GM23248 (cell line): ENCODE measurements at regions not wholly inside any gene's neighbourhood (a gene's known extent, or its start where the extent isn't known, plus 50 kb on each side); places are given as distances from the start of the nearest gene placed in this dataset.

Experiments
- EZH2 ChIP-seq: fragments of 200-600 bp; sonication (generic); IDR thresholded peaks from 2 replicates; pipeline ENCODE4 v1.6.1; 2018; ENCODE audit warnings: antibody characterized with exemption, mild to moderate bottlenecking; ENCODE audit not compliant: insufficient read depth, poor library complexity, severe bottlenecking
- EZH2phosphoT487 ChIP-seq: fragments of 200-600 bp; sonication (generic); IDR thresholded peaks from 2 replicates; pipeline ENCODE4 v1.6.1; 2018; ENCODE audit warnings: antibody characterized with exemption, moderate library complexity, mild to moderate bottlenecking, low read depth; ENCODE audit not compliant: insufficient read depth

- TF ChIP-seq EZH2 (no peak), EZH2phosphoT487 (no peak)
These were observed 334.9 kb upstream of the ID4 start for GRCh38 chr6:19502301-19502700.
